HG02763 (cell line): ENCODE measurements at regions not wholly inside any gene's neighbourhood (a gene's known extent, or its start where the extent isn't known, plus 50 kb on each side); places are given as distances from the start of the nearest gene placed in this dataset.

Experiments used
- ATAC-seq: cut with Tn5 transposase; IDR thresholded peaks from one replicate; pipeline ENCODE4 v1.9.1; 2021; ENCODE audit warnings: mild to moderate bottlenecking, moderate library complexity; ENCODE audit not compliant: unreplicated experiment

DNA sequence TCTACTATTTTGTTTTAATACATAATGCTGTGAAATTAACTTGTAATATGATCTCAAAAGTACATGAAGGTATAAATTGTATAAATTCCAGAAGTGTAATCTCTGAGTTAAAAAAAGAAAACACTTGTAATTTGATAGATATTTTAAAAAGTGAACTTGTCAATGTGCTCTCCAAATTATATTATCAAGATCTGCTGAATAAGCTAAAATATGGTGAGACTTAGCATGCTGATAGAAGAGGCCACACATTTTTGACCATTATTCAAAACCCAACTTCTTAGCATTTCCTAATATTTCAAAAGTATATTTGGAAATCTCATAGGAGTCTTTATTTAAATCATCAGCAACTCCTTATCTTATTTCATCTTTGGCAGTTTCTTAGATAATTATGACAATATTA is 657.1 kb upstream of the BOD1L1 start:
- ATAC-seq, result no peak

- no peak for ATAC-seq
Observed at GRCh38 chr4:14289708-14290107, 662.2 kb upstream of the BOD1L1 start.

GRCh38 chr4:14293582-14293981 is 666.1 kb upstream of the BOD1L1 start:
- no peak for ATAC-seq

DNA sequence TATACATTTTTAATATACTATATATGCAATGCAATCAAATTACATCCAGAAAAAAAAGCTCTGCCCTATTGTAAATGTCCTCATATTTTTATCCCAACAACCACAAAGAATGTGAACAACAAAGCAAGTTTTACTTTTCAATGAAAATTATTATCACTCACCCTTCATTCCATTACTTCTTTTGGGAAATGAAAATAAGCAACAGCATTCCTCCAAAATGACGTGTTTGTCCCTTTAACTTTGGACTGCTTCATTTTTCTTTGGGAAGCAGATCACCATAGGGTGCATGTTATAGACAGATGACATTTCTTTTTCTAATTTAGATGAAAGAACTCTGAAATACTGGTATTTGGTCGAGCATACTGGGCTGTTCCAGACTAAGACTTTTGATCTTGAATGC is 667.1 kb upstream of the BOD1L1 start:
- ATAC-seq, result no peak

- no peak for ATAC-seq
Observed at GRCh38 chr4:14299166-14299565, 671.6 kb upstream of the BOD1L1 start.

- ATAC-seq, result no peak
Observed at GRCh38 chr4:14302021-14302420, 674.5 kb upstream of the BOD1L1 start.

DNA sequence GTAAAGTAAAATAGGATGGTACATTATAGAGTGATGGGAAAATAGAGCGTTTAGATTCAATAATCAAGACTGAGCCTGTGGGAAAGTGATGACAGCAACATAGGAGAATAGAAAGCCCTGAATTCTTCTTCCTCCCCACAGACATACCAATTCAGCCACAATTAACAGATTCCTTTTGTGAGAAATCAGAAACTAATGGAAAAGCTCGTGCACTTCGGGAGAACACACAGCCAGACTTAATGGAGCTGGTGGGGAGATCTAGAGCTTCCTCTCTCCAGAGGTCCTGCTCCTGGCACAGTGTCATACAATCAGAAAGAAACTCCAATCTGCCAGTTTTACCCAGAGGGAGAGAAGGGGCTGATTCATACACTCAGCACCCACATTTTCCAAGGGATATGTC is 676.3 kb upstream of the BOD1L1 start:
- ATAC-seq, result no peak

DNA sequence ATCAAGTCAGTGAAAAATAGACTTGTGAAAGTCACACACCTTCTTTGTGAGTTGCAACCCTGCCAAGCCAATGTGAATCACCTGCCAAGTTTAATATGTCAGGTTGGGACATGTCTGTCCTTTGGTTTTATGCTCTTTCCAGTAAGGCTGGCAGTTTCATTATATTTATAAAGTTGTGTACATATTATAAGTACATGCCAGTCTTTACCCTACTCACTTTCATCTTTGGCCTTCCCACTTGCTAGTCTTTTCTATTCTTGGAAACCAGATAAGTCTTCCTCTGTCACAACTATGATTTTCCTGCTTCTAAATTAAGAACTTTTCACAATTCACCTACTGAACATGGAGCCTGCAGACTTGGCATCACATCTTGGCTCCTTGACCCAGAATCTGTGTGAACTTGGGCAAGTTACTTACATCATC is 680.7 kb upstream of the BOD1L1 start:
- ATAC-seq, result no peak

GRCh38 chr4:14309431-14309830 is 681.9 kb upstream of the BOD1L1 start:
- no peak for ATAC-seq

DNA sequence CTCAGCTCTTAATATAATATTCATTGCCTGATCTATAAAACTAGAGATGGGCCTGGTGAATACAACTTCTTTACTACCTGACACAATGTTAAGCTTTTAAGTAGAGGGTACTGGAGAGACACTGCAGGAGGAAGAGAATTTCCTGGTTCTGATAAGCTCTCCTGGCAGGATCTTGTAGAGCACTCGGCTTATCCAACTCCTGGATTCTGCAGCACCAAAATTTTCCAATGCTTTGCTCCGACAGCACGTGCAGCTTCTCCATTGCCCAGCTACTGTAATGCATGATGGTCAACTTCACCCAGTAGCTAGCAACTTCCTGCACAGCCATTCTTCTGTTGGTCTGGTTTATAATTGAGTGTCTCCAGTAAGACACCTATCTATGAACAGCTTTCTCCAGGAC is 686.2 kb upstream of the BOD1L1 start:
- ATAC-seq, result no peak

- no peak for ATAC-seq
Observed at GRCh38 chr4:14315129-14315528, 687.2 kb upstream of the CPEB2 start.

GRCh38 chr4:14317351-14317750 is 684.9 kb upstream of the CPEB2 start:
- no peak for ATAC-seq

DNA sequence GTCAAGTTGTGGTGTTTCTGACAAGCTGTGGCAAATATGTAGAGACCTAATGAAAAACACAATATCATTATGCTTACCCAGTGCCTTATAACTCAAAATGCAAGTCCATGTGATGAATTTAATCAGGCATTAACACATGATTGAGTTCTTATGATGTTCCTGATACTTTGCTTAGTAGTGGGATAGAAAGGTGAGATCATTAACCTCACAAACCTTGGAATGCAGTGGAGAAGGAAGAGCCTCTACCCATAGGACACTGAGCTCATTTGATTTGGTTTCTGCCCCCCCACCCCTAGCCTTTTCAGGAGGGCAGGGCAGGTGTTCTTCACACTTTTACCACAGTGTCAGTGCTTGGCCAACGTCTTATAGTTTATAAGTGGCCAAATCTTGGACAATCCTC is 683.6 kb upstream of the CPEB2 start:
- no peak for ATAC-seq

GRCh38 chr4:14321723-14322122 is 680.6 kb upstream of the CPEB2 start:
- no peak for ATAC-seq

- no peak for ATAC-seq
Observed at GRCh38 chr4:14323191-14323590, 679.1 kb upstream of the CPEB2 start.

GRCh38 chr4:14329228-14329627 is 673.1 kb upstream of the CPEB2 start:
- ATAC-seq, result no peak

DNA sequence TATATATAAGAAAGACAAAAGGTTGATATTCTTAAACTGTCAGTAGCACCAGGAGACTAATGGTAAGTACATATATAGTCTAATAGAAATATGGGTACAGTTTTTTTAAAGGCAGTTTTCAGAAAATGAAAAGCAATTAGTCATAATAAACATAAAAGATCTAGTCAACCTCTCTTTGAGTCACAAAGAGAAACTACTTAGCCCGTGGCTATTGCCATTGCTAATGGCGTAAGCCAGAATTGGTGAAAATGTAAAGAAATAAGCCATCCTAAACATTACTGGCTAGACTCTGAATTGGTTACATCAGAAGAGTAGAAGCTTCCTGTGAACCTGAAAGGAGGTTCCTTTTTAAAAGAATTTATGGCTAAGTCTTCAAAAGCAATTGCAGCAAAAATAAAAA is 668.7 kb upstream of the CPEB2 start:
- no peak for ATAC-seq

GRCh38 chr4:14334166-14334565 is 668.1 kb upstream of the CPEB2 start:
- ATAC-seq, result no peak

DNA sequence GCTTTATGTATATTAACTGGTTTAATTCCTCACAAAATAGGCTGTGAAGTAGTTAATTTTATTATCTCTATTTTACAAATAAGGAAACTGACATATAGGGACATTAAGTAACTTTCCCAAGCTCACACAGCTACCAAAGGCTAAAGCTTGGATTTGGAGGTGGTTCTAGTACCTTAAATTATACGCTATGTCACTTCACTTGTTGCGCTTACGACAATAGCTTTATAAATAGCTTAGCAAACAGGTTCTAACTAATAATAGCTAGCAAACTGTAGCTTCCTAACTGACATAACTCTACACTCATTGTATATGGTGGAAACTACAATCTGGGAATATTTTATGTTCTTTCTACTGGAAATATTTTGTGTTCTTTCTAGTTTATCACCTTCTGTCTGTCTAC is 666.4 kb upstream of the CPEB2 start:
- ATAC-seq, result no peak

- no peak for ATAC-seq
Observed at GRCh38 chr4:14336656-14337055, 665.6 kb upstream of the CPEB2 start.

DNA sequence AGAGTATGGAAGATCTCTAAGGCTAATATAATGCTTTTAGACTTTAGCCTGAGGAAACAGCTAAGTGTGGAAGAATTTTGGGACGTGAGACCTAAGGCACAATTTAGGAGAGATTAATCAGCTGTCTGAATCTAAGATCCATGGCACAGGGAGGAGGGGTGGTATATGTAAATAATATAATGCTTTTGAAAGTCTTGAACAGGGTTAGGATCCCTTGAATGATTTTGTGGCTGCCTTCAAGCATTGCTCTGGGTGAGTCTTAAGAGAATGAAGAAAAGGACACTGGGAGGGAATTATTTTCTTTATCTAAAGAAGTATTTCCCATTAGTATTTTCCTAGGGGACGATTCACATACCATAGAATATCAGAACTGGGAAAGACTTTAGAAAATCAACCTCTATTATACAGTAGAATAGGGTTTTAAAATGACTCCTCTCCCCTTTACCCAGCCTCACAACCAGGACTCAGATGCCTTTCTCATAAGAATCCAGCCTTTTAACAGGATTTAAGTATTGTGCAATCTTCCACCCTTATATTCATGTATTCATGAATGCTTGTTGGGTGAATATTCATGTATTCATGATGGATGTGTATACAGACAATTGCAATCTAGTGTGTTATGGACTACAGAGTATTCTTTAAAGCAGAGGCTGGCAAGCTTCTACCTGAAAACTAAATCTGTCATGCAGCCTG is 664.2 kb upstream of the CPEB2 start:
- ATAC-seq, result no peak

GRCh38 chr4:14338585-14339265 is 663.6 kb upstream of the CPEB2 start:
- no peak for ATAC-seq

DNA sequence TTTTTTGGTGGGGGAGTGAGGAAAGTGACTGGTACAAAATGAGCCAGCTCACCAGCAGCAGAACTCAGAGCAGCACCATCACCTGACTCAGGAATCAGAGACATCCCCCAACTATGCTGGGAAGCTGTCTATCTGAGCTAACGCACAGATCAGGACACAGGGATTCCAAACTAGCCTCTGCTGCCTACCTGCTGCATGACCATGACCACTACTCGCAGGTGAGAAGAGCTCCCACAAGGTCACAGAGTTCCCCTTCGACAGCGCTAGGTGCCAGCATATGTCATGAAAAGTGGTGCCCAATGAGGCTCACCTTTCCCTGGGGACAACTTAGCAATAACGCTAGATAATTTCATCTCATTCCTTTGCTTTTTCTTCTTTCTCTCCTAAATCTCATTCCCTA is 662.6 kb upstream of the CPEB2 start:
- ATAC-seq, result no peak
